GM19328 (cell line): ENCODE measurements at regions not wholly inside any gene's neighbourhood (a gene's known extent, or its start where the extent isn't known, plus 50 kb on each side); places are given as distances from the start of the nearest gene placed in this dataset.

ENCODE experiments used
- ATAC-seq: cut with Tn5 transposase; IDR thresholded peaks from one replicate; pipeline ENCODE4 v1.9.1; 2021; ENCODE audit warnings: mild to moderate bottlenecking, moderate library complexity; ENCODE audit not compliant: unreplicated experiment

- ATAC-seq = no peak
These were observed 1061.6 kb upstream of the FAM98A start for GRCh38 chr2:34660741-34661140.

GRCh38 chr2:34656632-34657031 is 1057.5 kb upstream of the FAM98A start:
- ATAC-seq = no peak

- ATAC-seq = no peak
These were observed 1053.5 kb upstream of the FAM98A start for GRCh38 chr2:34652636-34653035.

- ATAC-seq = no peak
These were observed 1047.8 kb upstream of the FAM98A start for GRCh38 chr2:34646901-34647300.

GRCh38 chr2:34632327-34632726 is 1033.2 kb upstream of the FAM98A start:
- no peak for ATAC-seq

- no peak for ATAC-seq
These were observed 1027.9 kb upstream of the FAM98A start for GRCh38 chr2:34627003-34627402.

- no peak for ATAC-seq
These were observed 1005.1 kb upstream of the FAM98A start for GRCh38 chr2:34604164-34604563.

- no peak for ATAC-seq
These were observed 1003.2 kb upstream of the FAM98A start for GRCh38 chr2:34602262-34602661.

- ATAC-seq = no peak
These were observed 1002.5 kb upstream of the FAM98A start for GRCh38 chr2:34601561-34601960.

- no peak for ATAC-seq
These were observed 979.5 kb upstream of the FAM98A start for GRCh38 chr2:34578641-34579040.

GRCh38 chr2:34570266-34570872 is 971.3 kb upstream of the FAM98A start:
- no peak for ATAC-seq

GRCh38 chr2:34567128-34567527 is 968.0 kb upstream of the FAM98A start:
- no peak for ATAC-seq

- ATAC-seq = no peak
These were observed 953.2 kb upstream of the FAM98A start for GRCh38 chr2:34552337-34552736.

- no peak for ATAC-seq
These were observed 950.7 kb upstream of the FAM98A start for GRCh38 chr2:34549710-34550345.

GRCh38 chr2:34547900-34548299 is 948.8 kb upstream of the FAM98A start:
- ATAC-seq = no peak

- ATAC-seq = no peak
These were observed 948.2 kb upstream of the FAM98A start for GRCh38 chr2:34547340-34547739.

- no peak for ATAC-seq
These were observed 946.5 kb upstream of the FAM98A start for GRCh38 chr2:34545486-34546136.

GRCh38 chr2:34534761-34535160 is 935.7 kb upstream of the FAM98A start:
- no peak for ATAC-seq

- no peak for ATAC-seq
These were observed 935.2 kb upstream of the FAM98A start for GRCh38 chr2:34534341-34534740.

- ATAC-seq = no peak
These were observed 934.6 kb upstream of the FAM98A start for GRCh38 chr2:34533585-34534183.

- no peak for ATAC-seq
These were observed 930.9 kb upstream of the FAM98A start for GRCh38 chr2:34529965-34530364.

- no peak for ATAC-seq
These were observed 924.9 kb upstream of the FAM98A start for GRCh38 chr2:34523958-34524514.
